ENCODE measurements at regions not wholly inside any gene's neighbourhood (a gene's known extent, or its start where the extent isn't known, plus 50 kb on each side); places are given as distances from the start of the nearest gene placed in this dataset.

- Mint-ChIP-seq H3K4me3 (no peak overlapping the region), H3K4me1 (no peaks in the 10 kb centered on the region), H3K9me3 (peaks cover 21 to 22% of the 10 kb centered on the region in 2 donors), H3K27ac (no peak overlapping the region), H3K27me3 (peaks cover 39% of the 10 kb centered on the region)
- DNase-seq (no peak), ATAC-seq (no peak)
Observed at GRCh38 chr7:25929448-25929847, 222.6 kb upstream of the NFE2L3 start.

GRCh38 chr7:25930492-25931048 lies 221.4 kb upstream of the NFE2L3 start:
- peaks cover 50% of the 10 kb centered on the region for H3K27me3 Mint-ChIP-seq
- no peak overlapping the region for H3K4me3 Mint-ChIP-seq
- ATAC-seq, result no peak
- DNase-seq, result no peak
- peaks cover 26 to 30% of the 10 kb centered on the region in 2 donors for H3K9me3 Mint-ChIP-seq
- H3K27ac Mint-ChIP-seq, result no peak overlapping the region
- H3K4me1 Mint-ChIP-seq, result no peaks in the 10 kb centered on the region

DNA sequence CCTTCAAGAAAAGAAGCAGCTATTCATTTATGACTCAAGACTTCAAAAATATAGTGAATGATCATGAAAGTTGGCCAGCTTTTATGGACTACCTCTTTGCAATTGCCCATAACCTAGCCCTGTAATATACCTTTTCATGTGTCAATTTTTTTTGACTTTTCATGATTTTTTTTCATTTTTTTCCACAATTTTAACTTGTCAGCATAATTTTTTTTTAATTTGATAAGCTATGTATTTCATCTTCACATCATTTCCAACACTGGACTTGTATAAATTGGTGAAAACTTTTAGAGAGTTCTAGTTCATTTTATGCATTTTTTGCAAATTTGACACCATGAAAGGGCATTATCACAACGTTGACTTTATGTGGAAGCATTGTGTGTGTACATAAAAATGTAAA lies 220.8 kb upstream of the NFE2L3 start:
- no peaks in the 10 kb centered on the region for H3K4me1 Mint-ChIP-seq
- H3K27ac Mint-ChIP-seq, result no peak overlapping the region
- peaks cover 50% of the 10 kb centered on the region for H3K27me3 Mint-ChIP-seq
- peaks cover 26 to 30% of the 10 kb centered on the region in 2 donors for H3K9me3 Mint-ChIP-seq
- DNase-seq (no peak), ATAC-seq (no peak)
- no peak overlapping the region for H3K4me3 Mint-ChIP-seq

DNA sequence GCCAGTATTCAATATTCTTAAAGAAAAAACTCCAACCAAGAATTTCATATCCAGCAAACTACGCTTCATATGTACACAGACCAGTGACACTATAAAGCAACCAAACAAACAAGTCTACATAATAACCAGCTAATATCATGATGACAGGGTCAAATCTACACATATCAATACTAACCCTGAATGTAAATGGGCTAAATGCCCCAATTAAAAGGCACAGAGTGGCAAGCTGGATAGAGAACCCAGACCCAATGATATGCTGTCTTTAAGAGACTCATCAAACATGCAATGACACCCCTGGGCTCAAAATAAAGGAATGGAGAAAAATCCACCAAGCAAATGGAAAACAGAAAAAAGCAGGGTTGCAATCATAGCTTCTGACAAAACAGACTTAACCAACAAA lies 218.1 kb upstream of the NFE2L3 start:
- Mint-ChIP-seq H3K4me3 (no peak overlapping the region), H3K27ac (no peak overlapping the region), H3K4me1 (no peaks in the 10 kb centered on the region), H3K27me3 (peaks cover 39% of the 10 kb centered on the region), H3K9me3 (peaks cover 26 to 27% of the 10 kb centered on the region in 2 donors)
- ATAC-seq (no peak), DNase-seq (no peak)

DNA sequence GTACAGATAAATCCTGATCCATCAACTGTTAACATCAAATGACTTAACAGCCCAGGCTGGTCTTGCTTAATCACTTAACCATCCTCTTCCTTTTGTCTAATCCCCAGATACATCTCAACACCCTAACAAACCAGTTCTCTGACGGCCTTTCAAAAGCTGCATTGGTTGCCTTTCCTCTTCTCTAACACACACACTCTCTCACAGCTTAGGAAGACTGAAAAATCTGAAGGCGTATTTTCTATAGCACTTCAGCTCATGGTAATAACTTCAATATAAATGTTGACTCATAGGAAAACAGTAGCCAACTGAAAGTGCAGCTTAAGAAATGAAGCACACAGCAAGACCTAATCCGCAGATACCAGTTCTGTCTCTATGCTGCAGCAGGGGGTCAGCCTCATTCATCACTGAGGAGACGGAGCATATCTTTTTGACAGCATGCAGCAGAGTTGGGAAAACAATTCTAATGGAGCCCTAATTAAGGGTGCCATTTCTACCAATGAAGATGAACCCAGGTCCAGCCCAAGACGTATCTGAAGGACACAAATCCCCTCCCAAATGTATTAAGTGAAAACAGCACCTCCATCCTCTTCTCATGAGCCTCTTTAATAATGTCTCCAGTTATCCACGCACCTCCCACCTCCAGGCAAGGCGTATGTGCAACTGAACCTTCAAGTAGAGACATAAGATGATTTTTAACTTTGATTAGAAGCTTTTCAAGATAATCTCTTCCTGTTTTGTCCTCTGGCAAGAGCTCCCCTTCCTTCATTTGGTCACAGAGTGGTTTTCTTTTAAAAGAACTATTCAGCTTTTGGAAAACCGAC lies 211.7 kb upstream of the NFE2L3 start:
- DNase-seq (no peak), ATAC-seq (no peak)
- peak overlapping the region; percentile 55 to 64 for H3K4me3 Mint-ChIP-seq
- H3K4me1 Mint-ChIP-seq, result peaks cover 12% of the 10 kb centered on the region
- peak overlapping the region in 1 of 2 donors; percentile 53 for H3K27ac Mint-ChIP-seq
- peaks cover 16% of the 10 kb centered on the region for H3K27me3 Mint-ChIP-seq
- H3K9me3 Mint-ChIP-seq, result peaks cover 0 to under 1% of the 10 kb centered on the region in 2 donors

DNA sequence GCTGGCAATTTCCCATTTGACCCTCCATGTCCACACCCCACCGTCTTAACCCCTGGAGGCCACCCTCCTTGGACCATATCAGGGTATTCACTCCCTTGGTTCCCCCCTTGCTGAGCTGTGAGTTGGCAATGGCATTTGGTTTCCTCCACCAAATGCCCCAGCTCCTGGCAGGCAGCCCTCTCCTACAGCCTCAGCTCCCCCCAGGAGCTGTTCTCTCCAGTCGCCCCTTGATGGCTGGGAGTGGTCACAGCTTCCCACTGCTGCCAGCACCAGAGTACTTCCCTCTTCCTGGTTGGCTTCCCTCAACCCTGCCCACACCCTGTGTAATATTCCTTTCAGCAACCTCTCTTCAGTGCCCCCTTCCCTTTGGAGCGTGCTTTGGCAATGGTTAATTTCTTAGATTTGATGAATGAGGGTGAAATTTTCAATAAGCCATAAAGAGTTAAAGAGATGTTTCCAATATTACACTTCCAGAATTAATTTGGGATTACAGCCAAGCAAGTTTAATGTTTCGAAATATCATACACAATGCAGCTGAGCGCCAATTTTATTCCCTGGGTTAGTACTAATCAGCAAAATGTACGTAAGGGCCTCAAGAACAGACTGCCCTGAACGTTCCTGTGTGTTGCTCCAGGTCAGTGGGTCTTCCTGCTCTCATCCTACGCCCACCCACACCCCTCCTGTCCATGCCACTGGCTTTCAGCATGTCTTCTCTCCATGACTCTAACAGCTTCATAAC lies 207.1 kb upstream of the NFE2L3 start:
- DNase-seq (no peak), ATAC-seq (no peak)
- Mint-ChIP-seq H3K4me3 (no peak overlapping the region), H3K27ac (no peak overlapping the region), H3K27me3 (peaks cover 38% of the 10 kb centered on the region), H3K4me1 (peaks cover 24% of the 10 kb centered on the region), H3K9me3 (no peaks in the 10 kb centered on the region)

GRCh38 chr7:25945608-25946007 lies 206.4 kb upstream of the NFE2L3 start:
- Mint-ChIP-seq H3K9me3 (no peaks in the 10 kb centered on the region), H3K27ac (no peak overlapping the region), H3K4me1 (peaks cover 24% of the 10 kb centered on the region), H3K27me3 (peaks cover 39% of the 10 kb centered on the region), H3K4me3 (no peak overlapping the region)
- ATAC-seq, result no peak
- DNase-seq, result no peak

GRCh38 chr7:25946181-25946580 lies 205.8 kb upstream of the NFE2L3 start:
- no peak for DNase-seq
- no peak overlapping the region for H3K4me3 Mint-ChIP-seq
- H3K27me3 Mint-ChIP-seq, result peaks cover 39% of the 10 kb centered on the region
- ATAC-seq, result no peak
- H3K27ac Mint-ChIP-seq, result no peak overlapping the region
- peaks cover 19% of the 10 kb centered on the region for H3K4me1 Mint-ChIP-seq
- no peaks in the 10 kb centered on the region for H3K9me3 Mint-ChIP-seq

DNA sequence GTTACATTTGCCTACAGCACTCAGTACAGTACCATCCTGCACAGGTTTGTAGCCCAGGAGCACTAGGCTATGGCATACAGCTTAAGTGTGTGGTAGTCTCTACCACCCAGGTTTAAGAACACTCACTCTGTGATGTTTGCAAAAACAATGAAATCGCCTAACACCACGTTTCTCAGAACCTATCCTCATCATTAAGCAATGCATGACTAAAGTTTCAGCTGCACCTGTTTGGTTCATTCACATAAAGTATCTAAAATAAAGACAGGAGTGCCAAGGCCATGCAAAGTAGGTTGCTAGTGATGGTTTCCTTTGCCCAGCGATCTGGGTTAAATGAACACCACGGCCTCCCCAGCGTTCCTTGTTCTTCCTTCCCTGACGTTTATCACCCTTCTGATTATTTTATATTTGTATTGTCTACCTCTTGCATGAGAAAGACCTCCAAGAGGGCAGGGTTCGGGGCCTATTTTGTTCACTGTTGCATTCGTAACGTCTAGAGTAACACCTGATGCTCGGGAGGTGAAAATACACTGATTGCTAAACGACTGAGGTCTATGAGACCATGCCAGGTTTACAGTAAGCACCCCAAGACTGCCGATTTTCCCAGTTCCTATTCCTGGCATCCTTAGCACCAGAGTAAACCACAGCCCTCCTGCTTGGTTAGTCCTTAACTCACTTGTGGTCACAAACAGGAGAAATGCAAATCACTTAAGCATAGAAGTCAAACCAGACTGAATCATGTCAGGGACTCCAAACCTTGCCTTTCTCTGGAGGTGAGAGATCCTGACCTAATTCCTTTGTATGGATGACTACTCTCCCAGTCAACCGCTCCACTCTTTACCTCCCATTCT lies 204.1 kb upstream of the NFE2L3 start:
- Mint-ChIP-seq H3K27me3 (peaks cover 39% of the 10 kb centered on the region), H3K27ac (no peak overlapping the region), H3K4me1 (peaks cover 19% of the 10 kb centered on the region), H3K4me3 (no peak overlapping the region), H3K9me3 (no peaks in the 10 kb centered on the region)
- DNase-seq (no peak), ATAC-seq (no peak)

DNA sequence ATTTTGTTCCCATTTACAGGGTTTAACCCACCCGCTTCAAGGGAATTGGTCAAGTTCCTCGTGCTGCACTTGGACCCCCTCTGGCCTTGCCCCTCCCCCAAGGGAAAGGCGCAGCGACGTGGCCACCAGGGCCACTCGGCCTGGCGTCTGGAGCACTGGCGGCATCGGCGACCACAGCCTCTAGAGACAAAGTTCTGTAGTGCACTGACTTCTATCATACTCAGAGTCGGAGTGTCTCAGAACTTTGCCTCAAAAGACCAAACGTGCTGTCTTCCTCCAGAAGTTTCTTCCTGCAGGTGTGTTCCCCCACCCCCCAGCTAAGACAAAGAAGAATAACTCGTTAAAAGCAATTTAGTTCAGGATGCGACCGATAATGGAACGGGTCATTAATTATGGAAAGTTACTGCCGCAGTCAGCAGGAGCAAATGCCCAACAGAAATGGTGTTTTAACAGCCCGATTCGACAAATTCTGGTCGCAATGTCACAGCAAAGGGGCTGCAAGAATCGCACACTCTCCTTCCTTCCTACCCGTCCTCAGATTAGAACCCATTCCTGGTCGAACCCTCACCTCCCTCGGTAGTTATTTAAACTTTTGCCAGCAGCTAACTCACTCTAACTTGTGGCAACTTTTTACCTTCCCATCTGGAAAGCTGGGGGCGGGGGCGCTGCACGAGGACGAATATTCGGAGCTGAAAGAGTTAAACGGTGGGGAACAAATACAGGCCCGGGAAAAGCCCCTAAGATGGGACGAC lies 202.1 kb upstream of the NFE2L3 start:
- DNase-seq (no peak), ATAC-seq (no peak)
- peak overlapping the region; percentile 85 to 90 for H3K4me3 Mint-ChIP-seq
- no peak overlapping the region for H3K27ac Mint-ChIP-seq
- H3K4me1 Mint-ChIP-seq, result peaks cover 19% of the 10 kb centered on the region
- H3K9me3 Mint-ChIP-seq, result no peaks in the 10 kb centered on the region
- peaks cover 35% of the 10 kb centered on the region for H3K27me3 Mint-ChIP-seq

DNA sequence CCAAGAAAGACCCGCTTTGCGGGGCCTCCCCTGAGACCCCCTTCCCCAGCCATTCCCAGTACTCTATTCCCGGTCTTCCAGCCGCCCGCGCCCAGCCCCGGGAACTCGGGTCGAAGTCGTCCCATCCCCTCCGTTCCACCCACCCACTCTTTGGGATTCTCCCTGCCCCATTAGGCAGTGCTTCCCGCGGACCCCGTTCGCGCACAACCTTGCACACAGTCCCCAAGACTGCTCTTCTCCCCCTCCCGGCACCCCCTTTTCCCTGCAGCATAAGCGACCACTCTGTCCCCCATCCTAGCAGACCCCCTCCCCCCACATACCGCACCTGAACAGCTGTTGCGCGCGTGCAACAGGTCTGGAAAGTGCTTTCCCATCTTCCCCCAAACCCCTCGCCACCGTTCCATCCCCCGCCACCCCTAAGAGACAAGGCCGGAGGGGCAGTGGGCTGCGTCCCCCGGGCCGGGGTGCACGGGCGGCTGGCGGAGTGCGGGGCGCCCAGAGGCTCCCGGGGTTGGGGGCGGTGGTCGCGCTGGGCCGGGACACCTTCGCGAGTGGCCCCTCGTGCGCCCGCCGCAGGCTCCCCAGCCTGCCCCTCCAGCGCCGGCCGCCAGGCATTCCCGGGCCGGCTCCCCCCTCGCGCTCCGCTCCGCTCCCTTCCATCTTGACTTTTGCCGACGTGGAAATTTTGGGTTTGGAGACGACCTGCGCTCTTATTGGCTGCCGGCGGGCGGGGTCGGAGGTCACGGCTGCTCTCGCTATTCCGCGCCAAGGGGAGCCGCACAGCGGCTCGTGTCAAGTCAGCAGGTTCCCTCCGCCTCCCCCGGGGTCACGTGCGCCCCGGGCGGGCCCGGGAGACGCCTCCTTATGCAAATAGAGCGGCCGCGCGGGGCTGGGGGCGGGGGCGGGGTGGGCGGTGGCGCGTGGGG lies 201.2 kb upstream of the NFE2L3 start:
- H3K27ac Mint-ChIP-seq, result peak overlapping the region; percentile 62 to 71
- peaks cover 26% of the 10 kb centered on the region for H3K27me3 Mint-ChIP-seq
- peak; percentile 81 to 88 for DNase-seq
- peak; percentile 97 for ATAC-seq
- H3K9me3 Mint-ChIP-seq, result no peaks in the 10 kb centered on the region
- H3K4me3 Mint-ChIP-seq, result peak overlapping the region; percentile 90 to 98
- H3K4me1 Mint-ChIP-seq, result peaks cover 19% of the 10 kb centered on the region

- ATAC-seq (peak; percentile 68), DNase-seq (no peak)
- Mint-ChIP-seq H3K4me1 (peaks cover 19% of the 10 kb centered on the region), H3K9me3 (no peaks in the 10 kb centered on the region), H3K4me3 (peak overlapping the region; percentile 55 to 56), H3K27ac (no peak overlapping the region), H3K27me3 (peaks cover 23% of the 10 kb centered on the region)
Observed at GRCh38 chr7:25951414-25952260, 200.4 kb upstream of the NFE2L3 start.
